Muscle of back (tissue), 3 donors: ENCODE measurements at regions not wholly inside any gene's neighbourhood (a gene's known extent, or its start where the extent isn't known, plus 50 kb on each side); places are given as distances from the start of the nearest gene placed in this dataset.
"Not testable (repeated sequence)": the region's sequence is repeated elsewhere in the genome, so short reads cannot be mapped to it uniquely, and the experiment has no call there.

Experiments
- DNase-seq, 3 donors: peaks; one replicate each; pipeline versions ENCODE4 v3.0.0 to v3.0.0-alpha.2; 2013

DNA sequence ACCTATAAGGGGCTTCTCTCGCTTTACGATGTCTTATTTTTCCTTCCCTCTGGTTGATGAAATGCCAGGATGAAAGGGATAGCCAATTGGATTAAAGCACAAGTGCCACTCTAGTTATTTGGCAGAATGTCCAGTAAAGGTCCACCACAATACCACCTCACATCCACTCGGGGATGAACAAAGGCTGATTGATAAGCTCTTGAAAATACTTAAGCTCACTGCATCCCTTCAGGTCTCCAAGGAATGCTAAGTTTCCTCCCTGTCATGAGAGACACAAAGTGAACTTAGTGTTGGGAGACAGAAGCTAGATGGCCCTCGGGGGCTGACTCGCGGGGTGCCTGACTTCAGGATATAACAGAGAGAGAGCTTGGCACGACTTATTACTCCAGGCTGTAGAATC, 185.9 kb upstream of the ZNF644 start:
- not testable (repeated sequence) for DNase-seq

DNA sequence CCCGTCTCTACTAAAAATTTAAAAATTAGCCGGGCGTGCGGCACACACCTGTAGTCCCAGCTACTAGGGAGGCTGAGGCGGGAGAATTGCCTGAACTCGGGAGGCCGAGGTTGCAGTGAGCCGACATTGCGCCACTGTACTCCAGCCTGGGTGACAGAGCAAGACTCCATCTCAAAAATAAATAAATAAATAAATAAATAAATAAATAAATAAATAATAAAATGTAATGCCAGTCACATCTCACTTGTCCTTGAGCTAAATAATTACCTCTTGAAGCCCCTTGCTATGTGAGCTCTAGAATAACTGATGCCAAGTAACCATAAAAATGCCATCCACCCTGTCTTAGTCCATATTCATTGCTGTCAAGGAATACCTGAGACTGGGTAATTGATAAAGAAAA, 182.3 kb upstream of the ZNF644 start:
- not testable (repeated sequence) for DNase-seq

DNA sequence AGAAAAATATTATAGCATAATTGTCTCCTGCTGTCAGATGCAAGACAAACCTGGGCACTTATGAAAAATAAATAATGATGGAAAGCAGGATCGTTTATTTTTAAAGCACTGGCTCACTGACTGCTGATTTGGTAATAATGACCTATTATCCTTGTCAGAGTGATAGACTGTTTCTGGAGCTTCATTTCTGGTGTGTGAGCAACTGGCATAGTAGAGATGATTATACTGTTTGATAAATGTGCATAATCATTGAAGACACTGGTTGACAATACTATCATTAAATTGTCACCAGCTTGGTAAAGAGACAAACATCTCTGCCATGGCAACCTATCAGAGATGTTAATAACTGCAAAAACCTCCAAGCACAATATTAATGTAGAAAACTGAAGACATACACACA, 179.9 kb upstream of the ZNF644 start:
- no peak for DNase-seq

DNA sequence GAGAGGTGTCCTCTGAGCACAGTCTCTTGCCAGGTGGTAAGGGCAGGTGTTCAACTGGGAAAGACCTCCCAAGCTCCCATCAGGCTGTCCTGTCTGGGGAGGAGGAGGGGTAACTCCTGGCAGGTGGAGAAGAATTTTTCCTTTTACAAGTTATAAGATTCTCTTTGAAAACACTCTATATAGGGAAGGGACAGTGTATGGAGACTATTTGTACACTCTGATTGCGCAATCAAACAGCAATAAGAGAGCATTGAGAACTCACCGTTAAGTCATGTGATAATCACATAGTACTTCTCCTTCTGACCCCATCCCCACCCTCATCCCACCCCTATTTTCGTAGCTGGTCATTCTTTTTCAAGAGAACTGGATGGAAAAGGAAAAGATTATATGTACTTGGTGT, 179.3 kb upstream of the ZNF644 start:
- DNase-seq: no peak

DNA sequence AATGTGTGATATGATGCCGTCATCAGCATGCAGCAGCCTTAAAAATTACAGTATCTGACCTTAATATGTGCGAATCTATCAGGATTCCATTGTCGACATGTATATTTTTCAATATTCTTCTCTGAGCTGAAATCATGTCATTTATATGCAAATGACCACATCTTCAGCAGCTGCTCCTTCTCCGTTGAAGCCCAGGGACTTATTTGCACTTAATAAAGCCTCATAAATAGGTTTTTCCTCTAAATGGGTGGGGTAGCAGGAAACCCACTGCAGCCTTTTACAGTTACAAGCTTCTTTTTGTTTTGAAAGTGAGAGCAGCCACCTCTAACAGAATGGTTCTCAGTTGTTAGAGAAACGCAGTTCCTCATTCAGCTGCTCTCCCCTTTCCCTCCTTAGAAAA, 178.8 kb upstream of the ZNF644 start:
- DNase-seq: no peak

DNA sequence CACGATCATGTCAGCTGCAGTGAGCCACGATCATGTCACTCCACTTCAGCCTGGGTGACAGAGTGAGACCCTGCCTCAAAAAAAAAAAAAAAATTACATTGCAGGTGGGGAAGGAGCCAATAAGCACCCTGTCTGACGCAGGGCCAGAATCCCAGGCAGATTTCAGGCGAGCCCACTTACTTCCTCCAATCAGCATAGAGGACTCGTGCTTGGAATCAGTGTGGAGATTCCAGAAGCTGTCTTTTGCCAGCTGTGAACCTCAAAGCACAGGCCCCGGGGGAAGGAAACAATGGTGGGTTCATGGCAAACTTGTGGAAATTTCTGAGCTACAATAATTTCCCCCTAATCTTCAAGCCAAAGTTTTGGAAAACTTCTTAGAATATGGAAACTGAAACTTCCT, 178.2 kb upstream of the ZNF644 start:
- no peak for DNase-seq

DNA sequence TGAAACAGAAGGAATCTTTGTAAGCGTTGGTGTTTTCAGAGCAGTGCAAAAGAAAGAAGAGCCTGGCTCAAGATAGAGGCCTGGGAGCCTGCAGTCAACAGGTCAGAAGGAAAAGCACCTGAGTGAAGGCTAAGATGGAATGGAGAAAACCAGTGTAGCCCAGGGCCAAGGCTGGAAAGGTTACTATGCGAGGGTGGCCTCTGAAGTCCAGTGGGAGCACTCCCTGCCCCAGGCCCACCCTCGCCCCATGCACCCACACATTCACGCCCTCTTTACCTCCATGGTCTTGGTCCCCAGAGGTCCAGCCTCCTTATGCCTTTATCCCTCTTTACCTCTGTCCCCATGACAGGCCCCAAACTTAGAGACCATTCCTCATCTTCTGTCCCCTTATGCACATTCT, 169.2 kb upstream of the ZNF644 start:
- DNase-seq: no peak

DNA sequence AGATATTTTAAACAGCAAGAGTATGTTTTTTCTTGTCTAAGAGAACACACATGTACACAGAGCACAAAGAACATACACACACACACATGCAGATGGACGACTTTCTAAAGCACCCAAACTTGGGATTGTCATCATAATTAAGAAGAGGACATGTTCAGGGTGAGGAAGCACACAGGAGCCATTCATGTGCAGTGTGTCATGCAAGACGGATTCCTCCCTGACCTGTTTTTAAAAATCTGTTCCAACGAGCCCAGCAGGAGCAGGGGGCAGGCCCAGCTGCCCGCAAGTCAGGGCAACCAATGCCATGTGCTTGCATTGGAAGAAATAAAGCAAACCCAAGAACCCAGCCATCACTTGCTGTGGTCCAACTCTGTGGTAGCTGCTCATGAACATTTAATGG, 167.3 kb upstream of the ZNF644 start:
- no peak for DNase-seq

DNA sequence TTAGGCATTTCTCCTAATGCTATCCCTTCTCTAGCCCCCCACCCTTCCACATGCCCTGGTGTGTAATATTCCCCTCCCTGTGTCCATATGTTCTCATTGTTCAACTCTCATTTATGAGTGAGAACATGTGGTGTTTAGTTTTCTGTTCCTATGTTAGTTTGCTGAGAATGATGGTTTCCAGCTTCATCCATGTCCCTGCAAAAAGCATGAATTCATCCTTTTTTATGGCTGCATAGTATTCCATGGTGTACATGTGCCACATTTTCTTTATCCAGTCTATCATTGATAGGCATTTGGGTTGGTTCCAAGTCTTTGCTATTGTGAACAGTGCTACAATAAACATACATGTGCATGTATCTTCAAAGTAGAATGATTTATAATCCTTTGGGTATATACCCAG, 161.0 kb upstream of the ZNF644 start:
- not testable (repeated sequence) for DNase-seq

DNA sequence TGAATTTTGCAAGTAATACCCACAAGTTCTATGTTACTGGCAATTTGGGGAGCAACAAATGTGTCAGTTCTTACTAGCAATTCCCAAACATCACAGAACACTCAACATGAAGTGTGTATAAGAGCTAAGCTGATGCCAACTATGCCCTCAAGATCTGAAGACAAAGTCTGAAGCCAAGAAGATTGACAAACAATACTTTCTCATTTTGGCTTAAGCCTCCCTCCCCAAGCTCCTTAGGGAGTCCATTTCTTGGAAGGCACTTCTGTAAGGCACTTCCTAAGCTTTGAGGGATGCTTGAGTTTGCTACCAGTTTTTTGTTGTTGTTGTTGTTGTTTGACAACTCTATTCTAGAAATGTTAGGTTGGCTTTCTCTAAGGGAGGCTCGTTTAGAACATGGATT, 154.4 kb upstream of the ZNF644 start:
- DNase-seq: no peak

DNA sequence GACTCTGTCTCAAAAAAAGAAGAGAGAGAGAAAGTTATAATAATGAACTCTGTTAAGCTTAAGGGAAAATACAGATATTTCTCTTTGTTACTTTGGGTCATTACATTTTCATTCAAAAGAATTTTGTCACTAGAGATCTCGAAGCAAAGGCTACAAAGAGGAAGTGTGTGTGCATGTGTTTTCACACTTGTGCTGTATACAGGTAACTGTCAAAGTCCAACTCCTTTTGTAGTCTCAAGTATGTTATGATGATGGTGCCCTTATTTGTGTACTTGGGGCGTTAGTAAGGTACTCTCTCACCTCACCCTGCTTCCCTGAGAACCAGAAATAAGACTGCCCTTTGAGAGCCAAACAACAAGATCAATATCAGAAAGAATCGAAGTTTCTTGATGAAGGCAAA, 152.9 kb upstream of the ZNF644 start:
- DNase-seq: no peak

DNA sequence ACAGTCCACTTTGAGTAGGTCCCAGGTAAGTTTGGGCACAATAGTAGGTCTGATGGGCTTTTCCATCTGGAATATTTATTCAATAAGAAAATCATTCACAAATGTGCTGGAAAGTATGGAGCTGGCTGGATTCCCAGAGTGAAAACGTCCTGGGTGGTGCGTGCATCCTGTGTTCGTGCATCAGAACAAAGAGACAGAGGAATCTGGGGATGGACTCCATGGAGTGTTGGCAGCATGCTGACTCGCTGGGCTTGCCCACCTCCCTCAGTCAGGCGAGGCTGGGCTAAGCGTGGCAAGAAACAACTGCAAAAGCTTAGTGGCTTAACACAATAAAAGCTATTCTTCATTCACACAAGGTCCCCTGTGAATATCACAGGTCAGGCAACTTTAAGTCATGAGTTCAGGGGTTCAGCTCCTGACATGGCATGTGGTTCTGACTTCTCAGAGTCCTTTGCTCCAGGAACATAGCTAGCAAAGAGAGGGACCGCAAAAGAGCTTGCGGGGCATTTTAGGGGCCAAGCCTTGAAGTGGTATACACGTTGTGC, 151.6 kb upstream of the ZNF644 start:
- DNase-seq: peak; percentile 26 to 78 (median 63)

DNA sequence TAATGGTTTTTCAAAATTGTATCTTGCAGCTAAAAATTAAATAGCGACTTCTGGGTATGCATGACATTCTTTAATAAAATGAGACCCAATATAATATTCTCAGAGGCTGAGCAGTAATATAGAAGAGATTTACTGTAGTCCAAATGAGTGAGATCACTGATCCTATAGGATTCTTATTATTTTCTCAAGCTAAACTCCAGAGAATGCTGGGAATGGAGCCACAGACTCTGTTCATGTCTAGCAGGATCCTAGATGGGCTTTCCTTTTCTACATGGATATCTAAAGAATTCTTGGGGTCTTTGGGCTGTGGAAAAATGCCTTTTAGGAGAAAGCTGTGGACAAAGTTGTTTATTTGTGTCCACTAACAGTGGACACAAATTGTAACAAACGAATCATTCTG, 150.7 kb upstream of the ZNF644 start:
- peak in 2 of 3 donors; percentile 23 to 68 for DNase-seq

DNA sequence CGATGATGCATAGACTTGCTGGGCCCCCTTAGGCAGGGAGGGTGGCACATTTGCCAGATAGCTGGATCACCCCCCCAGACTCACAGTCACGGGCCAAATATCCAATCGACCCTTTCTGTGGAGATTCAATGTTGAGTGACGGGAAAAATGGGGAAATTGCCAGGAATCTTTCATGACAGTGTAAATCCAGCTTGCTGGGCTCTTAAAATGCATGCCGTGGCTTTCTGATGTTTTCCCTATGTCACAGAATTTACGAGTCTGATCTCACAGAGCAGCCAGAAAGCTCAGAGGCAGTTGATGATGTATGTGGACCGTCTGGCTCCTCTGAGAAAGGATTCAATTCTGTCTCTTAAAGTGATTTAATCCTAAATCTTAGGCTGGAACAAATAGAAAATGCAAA, 150.1 kb upstream of the ZNF644 start:
- peak; percentile 45 to 82 (median 69) for DNase-seq

DNA sequence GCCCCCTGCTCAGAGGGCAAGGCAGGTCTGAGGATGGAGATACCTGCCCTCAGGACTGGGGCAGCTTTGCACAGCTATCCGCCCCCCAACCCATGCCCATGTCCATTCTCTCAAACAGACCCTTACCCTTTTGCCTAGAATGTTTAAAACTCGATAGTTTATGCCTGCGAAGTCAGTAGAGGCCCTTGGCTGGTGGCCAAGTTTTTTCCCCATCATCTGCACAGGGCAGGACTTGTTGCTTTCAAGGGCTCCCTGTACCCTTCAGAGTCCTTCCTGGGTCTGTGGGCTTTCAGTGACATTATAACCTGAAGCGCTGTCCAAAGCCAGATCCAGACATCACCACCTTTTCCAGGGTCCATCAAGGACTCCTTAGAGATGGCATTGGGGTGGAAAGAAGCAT, 148.7 kb upstream of the ZNF644 start:
- DNase-seq: no peak

DNA sequence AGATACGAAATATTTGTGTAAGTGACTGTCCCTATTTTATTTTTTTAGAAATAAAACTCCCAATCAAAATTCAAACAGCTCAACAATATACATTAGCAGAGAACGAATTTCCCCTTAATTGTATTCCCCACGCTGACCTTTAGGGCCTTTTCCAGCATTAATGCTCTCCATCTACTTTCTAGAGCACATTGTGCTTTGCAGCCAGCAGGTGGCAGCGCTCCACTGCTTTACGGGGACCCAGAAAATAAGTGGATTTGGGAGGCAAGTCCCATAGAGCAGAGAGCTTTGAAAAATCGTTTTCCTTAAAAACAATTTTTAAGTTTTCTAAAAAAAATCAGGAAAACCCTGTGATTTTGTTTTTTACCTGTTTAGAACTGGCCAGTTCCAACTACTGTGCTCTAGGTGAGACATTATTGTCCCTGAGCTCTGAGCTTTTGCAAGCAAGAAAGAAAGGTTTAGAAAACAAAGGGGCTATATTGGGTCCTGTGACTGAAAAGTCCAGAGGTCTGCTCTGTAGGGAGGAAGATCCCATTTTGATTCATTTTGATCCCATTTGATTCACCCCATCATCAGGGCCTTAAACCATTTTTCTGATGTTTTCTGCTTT, 144.4 kb upstream of the ZNF644 start:
- peak; percentile 41 to 83 (median 79) for DNase-seq

DNA sequence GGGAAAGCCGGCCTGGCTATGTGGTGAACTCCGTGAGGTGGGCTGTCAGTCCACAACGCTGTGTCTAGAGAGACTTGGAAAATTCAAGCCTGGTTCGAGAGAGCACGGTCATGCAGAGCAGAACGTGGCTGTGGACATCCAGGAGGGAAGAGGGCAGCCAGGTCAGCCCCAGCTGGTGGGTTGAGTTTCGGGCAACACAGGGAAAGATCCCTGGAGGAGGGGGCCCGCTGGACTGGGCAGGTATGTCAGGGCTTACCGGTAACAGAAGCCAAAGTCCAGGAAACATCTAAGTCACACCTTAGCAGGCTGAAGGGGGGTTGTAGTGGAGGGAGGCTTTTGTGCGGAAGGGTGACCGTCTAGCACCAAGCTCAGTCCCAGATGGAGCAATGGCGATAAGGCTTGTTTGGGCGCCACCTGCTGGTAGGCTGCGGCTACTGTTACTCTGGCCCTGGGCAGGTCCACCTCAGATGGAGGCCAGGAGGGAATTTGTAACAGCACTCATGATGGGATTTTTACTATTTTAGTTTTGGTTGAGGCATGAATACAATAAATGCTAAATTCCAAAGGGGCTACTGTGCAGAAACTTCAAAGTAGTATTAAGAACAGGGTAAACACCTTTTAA, 143.3 kb upstream of the ZNF644 start:
- DNase-seq: peak; percentile 43 to 81 (median 72)

DNA sequence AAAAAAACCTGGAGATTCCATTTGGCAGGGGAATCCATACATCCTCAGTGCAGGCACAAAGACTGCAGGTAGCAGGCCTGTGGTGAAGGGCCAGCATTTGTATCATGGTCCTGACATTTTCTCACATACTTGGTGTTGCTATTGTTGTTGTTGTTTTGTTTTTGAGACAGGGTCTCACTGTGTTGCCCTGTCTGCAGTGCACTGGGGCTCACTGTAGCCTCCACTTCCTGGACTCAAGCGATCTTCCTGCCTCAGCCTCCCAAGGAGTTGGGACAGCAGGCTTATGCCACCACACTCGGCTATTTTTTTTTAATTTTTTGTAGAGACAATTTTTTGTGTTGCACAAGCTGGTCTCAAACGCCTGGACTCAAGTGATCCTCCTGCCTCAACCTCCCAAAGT, 140.8 kb upstream of the ZNF644 start:
- DNase-seq: no peak

DNA sequence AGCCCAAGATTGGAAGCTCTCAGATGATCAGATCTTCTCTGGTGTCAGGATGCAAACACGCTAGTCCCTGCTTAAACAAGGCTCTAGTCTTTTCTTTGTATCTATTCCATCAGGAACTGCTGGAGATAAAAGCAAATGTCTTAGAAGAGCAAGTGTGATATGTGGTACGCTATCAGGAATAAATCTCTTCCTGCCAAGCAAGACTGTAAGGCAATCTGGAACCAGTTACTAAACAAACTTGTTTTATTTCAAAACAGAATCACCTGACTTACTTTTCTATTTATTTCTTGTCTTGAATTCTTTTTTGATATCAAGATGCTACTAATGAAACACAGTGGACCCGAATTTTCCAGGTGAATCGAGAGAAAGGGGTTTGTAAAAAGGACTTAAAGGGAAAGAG, 139.9 kb upstream of the ZNF644 start:
- DNase-seq: no peak

DNA sequence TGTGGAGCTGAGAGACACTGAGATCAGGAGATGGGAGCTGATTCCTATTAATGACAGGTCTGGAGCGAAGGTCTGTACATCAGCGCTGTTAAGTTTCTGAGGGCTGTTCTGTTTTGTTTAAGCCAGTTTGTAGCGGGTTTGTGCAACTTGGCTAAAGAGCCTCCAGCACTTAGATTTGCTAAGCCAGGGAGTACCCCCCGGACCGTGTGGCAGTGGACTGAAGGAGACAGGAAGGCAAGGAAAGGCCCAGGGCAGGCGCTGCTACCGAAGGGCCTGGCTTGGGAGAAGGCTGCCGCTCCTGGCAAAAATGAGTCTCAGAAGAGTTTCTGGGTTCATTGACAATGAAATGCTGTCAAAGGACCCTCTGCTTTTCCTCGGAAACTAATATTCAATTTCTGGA, 139.3 kb upstream of the ZNF644 start:
- DNase-seq: no peak

DNA sequence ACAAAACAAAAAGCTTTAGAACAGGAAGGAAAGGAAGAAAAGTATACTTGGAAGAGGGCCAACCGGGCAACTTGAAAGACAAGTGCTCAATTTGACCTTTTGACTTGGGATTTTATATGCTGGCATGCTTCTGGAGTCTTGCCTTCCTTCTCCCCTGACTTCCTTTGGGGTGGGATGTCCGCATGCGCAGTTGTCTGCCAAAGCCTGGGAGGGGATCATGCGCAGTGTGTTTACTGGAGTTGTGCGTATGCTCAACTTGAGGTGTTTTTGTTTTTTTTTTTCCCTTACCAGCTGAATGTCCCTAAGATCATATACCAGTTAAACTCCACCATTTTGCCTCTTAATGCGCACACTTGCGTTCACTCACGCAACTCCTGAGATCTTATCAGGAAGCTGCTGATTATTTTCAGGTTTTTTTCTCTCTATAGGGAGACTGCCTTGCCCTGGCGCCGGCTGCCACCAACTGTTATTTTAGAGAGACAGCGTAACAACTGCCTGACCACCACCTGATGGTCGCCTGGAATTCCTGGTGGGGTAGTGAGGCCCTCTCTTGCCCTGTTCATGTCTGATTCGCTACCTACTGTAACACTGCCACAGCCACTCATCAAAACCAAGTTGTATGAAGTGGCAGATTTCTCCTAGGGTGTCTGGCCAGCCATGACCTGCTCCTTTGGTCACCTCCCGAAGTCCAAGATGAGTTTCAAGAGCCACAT, 138.7 kb upstream of the ZNF644 start:
- DNase-seq: no peak

DNA sequence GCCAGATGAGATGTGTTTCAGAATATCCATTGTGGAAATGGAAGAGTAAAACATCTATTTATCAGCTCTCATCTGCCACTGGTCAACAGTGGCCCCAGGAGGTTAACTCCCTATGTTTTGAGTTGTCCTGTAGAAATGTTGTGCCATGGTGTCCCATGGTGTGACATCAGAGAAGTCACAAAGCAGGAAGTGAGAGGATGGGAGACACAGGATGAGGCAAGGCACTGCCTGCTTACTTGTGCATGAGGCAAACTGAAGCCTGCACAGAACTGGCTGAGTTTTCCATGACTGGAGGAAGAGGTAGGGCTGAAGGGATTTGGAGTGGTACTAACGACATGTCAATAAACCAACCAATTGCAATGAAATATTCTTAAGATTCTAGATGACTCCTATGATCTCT, 131.5 kb upstream of the ZNF644 start:
- no peak for DNase-seq

DNA sequence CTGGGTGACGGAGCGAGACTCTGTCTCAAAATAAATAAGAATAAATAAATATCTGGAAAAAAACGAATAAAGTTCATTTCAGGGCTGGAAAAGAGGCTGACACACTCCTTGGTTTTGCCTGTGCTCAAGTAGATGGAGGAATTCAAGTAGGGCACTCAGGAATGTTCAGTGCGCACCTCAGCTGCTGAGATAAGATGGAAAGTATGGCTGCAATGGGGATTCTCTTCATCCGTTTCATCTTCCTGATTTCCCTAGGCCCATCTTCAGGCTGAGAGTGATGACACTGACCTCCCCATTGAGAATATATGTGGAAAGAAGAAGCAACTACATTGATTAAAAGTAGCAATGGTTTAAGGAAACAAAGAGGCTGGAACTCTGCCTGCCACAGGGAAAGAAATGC, 130.5 kb upstream of the ZNF644 start:
- no peak for DNase-seq
